ENCODE measurements at regions not wholly inside any gene's neighbourhood (a gene's known extent, or its start where the extent isn't known, plus 50 kb on each side); places are given as distances from the start of the nearest gene placed in this dataset.
"Not testable (repeated sequence)": the region's sequence is repeated elsewhere in the genome, so short reads cannot be mapped to it uniquely, and the experiment has no call there.

- not testable (repeated sequence) for DNase-seq, H3K4me3 Mint-ChIP-seq, H3K27ac Mint-ChIP-seq, H3K4me1 Mint-ChIP-seq, H3K9me3 Mint-ChIP-seq
- peaks cover 14% of the 10 kb centered on the region for H3K27me3 Mint-ChIP-seq
- ATAC-seq: peak; percentile 64
Measured at GRCh38 chr2:215889240-215889969, 123.9 kb downstream of the MREG start.

- no peak overlapping the region for H3K4me3 Mint-ChIP-seq
- no peaks in the 10 kb centered on the region for H3K9me3 Mint-ChIP-seq
- peaks cover 8% of the 10 kb centered on the region for H3K27me3 Mint-ChIP-seq
- DNase-seq (no peak), ATAC-seq (peak; percentile 48)
- H3K4me1 Mint-ChIP-seq: no peaks in the 10 kb centered on the region
- no peak overlapping the region for H3K27ac Mint-ChIP-seq
Measured at GRCh38 chr2:215888680-215889079, 124.7 kb downstream of the MREG start.

- peaks cover 8% of the 10 kb centered on the region for H3K27me3 Mint-ChIP-seq
- ATAC-seq (no peak), DNase-seq (no peak)
- no peaks in the 10 kb centered on the region for H3K4me1 Mint-ChIP-seq
- no peak overlapping the region for H3K27ac Mint-ChIP-seq
- H3K9me3 Mint-ChIP-seq: no peaks in the 10 kb centered on the region
- no peak overlapping the region for H3K4me3 Mint-ChIP-seq
Measured at GRCh38 chr2:215887303-215887702, 126.0 kb downstream of the MREG start.

- ATAC-seq (no peak), DNase-seq (no peak)
- H3K9me3 Mint-ChIP-seq: no peaks in the 10 kb centered on the region
- peaks cover 8% of the 10 kb centered on the region for H3K27me3 Mint-ChIP-seq
- no peak overlapping the region for H3K4me3 Mint-ChIP-seq
- no peak overlapping the region for H3K27ac Mint-ChIP-seq
- no peaks in the 10 kb centered on the region for H3K4me1 Mint-ChIP-seq
Measured at GRCh38 chr2:215886022-215886421, 127.3 kb downstream of the MREG start.

DNA sequence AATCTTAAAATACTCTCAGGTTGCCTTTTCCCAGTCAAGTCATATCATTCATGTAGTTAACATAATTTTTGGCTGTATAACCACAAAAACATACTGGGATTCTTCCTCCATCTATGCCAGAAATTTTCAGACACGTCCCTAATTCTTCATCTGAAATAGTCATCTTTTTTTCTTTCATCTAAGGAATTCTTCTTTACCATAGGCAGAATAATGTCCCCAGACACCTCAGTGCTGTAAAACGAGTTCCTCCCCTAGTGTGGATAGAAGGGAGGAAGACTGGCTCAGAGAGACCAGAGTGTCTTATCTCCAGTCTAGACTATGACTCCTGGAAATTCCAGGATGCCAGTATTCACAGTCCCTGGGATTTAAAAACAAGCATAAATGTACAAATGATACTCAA, 127.8 kb downstream of the MREG start:
- no peak for ATAC-seq
- peaks cover 8% of the 10 kb centered on the region for H3K27me3 Mint-ChIP-seq
- no peaks in the 10 kb centered on the region for H3K9me3 Mint-ChIP-seq
- no peaks in the 10 kb centered on the region for H3K4me1 Mint-ChIP-seq
- H3K27ac Mint-ChIP-seq: no peak overlapping the region
- no peak overlapping the region for H3K4me3 Mint-ChIP-seq
- no peak for DNase-seq

- ATAC-seq (no peak), DNase-seq (no peak)
- Mint-ChIP-seq H3K4me3 (no peak overlapping the region), H3K27me3 (peaks cover 8% of the 10 kb centered on the region), H3K4me1 (no peaks in the 10 kb centered on the region), H3K27ac (no peak overlapping the region), H3K9me3 (no peaks in the 10 kb centered on the region)
Measured at GRCh38 chr2:215884451-215885087, 128.8 kb downstream of the MREG start.

DNA sequence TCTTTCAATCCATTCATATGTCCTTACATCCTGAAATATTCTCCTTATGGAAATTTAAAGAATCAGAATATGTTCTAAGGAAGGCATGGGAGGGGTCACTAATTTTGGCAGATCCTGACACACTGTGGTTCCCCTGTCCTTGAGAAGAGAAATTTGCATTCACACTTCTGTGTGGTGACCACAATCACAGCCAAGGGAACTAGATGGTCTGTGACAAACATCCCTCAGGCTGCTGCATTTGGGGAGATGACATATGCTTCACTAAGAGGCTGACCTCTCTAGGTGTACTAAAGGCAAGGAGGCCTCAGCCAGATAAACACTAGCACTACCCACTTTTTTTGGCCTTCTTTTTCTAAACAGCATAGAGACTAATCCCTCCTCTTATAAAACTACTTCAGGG, 129.6 kb downstream of the MREG start:
- Mint-ChIP-seq H3K9me3 (no peaks in the 10 kb centered on the region), H3K4me1 (no peaks in the 10 kb centered on the region), H3K27me3 (peaks cover 8% of the 10 kb centered on the region), H3K27ac (no peak overlapping the region), H3K4me3 (no peak overlapping the region)
- DNase-seq (no peak), ATAC-seq (no peak)

DNA sequence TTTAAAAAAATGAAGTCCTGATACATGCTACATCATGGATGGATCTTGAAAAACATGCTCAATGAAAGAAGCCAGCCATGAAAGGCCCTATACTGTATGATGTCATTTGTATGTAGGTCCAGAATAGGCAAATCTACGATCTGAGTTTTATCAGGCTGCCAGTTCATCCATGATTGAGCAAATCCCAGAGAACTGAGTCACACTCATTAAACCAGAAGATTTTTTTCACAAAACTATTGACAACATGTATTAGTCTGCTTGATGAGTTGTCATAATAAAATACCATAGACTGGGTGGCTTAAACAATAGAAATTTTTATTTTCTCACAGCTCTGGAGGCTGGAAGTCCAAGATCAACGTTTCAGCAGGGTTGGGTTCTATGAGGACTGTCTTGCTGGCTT, 130.7 kb downstream of the MREG start:
- H3K27me3 Mint-ChIP-seq: peaks cover 8% of the 10 kb centered on the region
- ATAC-seq: no peak

DNA sequence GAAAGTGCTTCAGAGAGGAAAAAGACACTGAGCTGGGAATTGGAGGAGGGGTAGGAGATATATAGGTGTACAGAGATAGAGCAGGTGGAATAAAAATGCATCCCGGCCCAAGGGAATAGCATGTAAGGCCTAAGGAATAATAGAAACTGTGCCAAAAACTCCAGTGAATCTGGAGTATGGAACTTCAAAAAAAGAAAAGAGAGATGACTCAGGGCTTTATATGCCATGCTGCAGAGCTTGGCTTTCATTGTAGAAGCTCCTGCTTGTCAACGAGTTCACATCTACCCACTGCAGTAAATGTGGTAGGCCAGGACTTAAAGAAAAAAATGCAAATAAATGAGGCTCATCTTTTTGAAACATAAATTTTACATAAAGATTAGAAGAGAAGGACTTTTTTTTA, 131.8 kb downstream of the MREG start:
- DNase-seq: no peak
- H3K4me3 Mint-ChIP-seq: no peak overlapping the region
- no peak overlapping the region for H3K27ac Mint-ChIP-seq
- no peaks in the 10 kb centered on the region for H3K4me1 Mint-ChIP-seq
- no peak for ATAC-seq
- H3K9me3 Mint-ChIP-seq: no peaks in the 10 kb centered on the region
- H3K27me3 Mint-ChIP-seq: no peaks in the 10 kb centered on the region

More for the DNA sequence above, 130.7 kb downstream of the MREG start:
- no peaks in the 10 kb centered on the region for H3K9me3 Mint-ChIP-seq
- DNase-seq: no peak
- H3K4me3 Mint-ChIP-seq: no peak overlapping the region
- H3K27ac Mint-ChIP-seq: no peak overlapping the region
- no peaks in the 10 kb centered on the region for H3K4me1 Mint-ChIP-seq

- Mint-ChIP-seq H3K9me3 (no peaks in the 10 kb centered on the region), H3K4me1 (no peaks in the 10 kb centered on the region), H3K27ac (no peak overlapping the region), H3K27me3 (no peaks in the 10 kb centered on the region), H3K4me3 (no peak overlapping the region)
- no peak for ATAC-seq
- DNase-seq: no peak
Measured at GRCh38 chr2:215880970-215881369, 132.4 kb downstream of the MREG start.

DNA sequence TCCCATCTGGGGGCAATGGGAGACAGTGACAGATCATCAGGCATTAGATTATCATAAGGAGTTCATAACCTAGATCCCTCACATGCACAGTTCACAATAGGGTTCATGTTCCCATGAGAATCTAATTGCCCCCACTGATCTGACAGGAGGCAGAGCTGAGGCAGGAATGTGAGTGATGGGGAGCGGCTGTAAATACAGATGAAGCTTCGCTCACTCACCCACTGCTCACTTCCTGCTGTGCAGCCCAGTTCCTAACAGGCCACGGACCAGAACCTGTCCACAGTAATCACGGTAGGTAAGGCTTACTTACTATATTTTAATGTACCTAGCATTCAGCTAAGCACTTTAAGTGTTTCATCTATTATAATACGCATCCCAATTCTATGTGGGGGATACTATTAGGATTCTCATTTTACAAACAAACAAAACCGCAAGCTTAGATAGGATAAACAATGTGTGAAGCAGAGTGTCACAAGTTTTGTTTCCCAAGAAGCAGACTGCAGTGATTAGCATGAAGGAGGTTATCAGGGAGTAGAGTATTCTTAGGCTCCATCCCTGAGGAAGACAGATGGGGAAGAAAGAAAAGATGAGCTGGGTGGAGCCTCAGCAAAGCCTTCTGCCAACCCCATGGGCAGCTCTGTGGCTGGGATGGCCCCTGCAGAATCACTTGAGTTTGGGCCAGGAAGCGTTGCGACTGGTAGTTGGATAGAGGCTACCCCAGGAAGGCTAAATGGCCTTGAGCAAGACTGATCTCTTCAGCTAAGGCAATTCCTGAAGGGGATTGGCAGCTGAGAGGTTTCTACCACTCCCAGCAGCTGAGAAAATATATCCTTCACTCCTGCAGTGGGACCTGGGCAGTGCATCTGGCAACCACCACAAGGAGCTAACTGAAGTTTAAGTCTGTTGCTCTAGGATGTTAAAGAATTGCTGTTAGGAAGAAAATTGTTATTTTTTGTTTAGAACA, 133.1 kb downstream of the MREG start:
- no peak overlapping the region for H3K27ac Mint-ChIP-seq
- H3K4me1 Mint-ChIP-seq: no peaks in the 10 kb centered on the region
- no peak overlapping the region for H3K4me3 Mint-ChIP-seq
- no peak for ATAC-seq
- H3K27me3 Mint-ChIP-seq: no peaks in the 10 kb centered on the region
- no peak for DNase-seq
- H3K9me3 Mint-ChIP-seq: no peaks in the 10 kb centered on the region

DNA sequence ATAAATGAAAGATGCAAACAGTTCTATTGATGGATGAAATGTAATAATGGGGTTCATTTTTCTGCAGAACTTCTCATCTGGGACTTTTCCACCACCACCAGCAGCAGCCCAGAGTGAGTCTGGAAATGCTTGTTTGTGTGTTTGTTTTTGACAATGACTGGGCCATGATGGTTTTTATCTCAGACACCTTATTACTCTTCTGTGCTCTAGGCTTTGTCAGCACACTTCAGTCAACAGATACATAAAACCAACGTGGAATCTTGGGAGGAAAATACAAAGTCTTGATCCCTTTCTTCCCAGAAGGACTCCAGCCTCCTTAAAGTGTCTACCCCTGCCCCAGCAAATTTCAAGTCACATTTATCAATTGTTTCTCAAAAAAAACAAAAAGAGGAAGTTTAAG, 134.0 kb downstream of the MREG start:
- Mint-ChIP-seq H3K4me1 (no peaks in the 10 kb centered on the region), H3K27me3 (no peaks in the 10 kb centered on the region), H3K4me3 (no peak overlapping the region), H3K9me3 (no peaks in the 10 kb centered on the region), H3K27ac (no peak overlapping the region)
- no peak for DNase-seq
- ATAC-seq: no peak

DNA sequence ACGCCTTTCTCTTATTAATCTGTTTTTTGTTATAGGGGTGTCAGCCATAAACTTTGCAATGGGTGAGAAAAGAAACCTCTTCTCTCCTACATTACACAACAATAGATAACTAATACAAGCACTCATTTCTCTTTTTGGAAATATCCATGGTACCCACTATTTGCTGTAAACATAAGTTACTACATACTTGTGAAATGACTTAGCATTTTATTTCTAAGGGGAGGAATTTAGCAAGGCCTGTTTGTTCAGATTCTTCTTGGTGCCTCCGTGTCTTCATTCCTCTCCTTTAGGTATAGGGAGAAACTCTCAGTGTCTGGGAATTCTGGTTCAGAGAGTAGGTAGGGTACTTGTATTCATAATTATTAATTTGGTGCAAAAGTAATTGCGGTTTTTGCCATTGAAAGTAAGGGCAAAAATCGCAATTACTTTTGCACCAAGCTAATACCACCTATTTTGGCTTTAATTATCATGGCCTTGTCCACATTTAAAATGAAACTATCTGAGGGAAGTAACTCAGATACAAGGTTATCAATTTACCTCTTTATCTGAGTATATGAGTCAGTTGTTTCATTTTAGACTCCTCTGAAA, 134.8 kb downstream of the MREG start:
- no peaks in the 10 kb centered on the region for H3K9me3 Mint-ChIP-seq
- DNase-seq (no peak), ATAC-seq (no peak)
- H3K4me3 Mint-ChIP-seq: no peak overlapping the region
- no peak overlapping the region for H3K27ac Mint-ChIP-seq
- no peaks in the 10 kb centered on the region for H3K27me3 Mint-ChIP-seq
- H3K4me1 Mint-ChIP-seq: no peaks in the 10 kb centered on the region

DNA sequence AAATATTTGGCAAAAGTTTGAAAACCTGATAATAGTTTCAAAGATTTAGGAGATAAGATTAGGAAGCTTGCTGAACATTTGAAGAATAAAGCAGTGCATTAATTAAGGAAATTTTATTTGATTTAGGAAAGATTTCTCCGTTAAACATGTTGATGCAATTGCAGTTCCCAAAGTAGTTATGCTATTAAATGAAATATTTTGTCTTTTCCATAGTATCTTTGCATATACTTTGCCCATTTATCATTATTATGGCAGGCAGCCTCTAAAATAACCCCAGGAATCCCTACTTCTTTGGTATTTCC, 136.5 kb downstream of the MREG start:
- Mint-ChIP-seq H3K9me3 (no peaks in the 10 kb centered on the region), H3K27me3 (no peaks in the 10 kb centered on the region), H3K4me3 (no peak overlapping the region), H3K27ac (no peak overlapping the region), H3K4me1 (no peaks in the 10 kb centered on the region)
- ATAC-seq (no peak), DNase-seq (no peak)

DNA sequence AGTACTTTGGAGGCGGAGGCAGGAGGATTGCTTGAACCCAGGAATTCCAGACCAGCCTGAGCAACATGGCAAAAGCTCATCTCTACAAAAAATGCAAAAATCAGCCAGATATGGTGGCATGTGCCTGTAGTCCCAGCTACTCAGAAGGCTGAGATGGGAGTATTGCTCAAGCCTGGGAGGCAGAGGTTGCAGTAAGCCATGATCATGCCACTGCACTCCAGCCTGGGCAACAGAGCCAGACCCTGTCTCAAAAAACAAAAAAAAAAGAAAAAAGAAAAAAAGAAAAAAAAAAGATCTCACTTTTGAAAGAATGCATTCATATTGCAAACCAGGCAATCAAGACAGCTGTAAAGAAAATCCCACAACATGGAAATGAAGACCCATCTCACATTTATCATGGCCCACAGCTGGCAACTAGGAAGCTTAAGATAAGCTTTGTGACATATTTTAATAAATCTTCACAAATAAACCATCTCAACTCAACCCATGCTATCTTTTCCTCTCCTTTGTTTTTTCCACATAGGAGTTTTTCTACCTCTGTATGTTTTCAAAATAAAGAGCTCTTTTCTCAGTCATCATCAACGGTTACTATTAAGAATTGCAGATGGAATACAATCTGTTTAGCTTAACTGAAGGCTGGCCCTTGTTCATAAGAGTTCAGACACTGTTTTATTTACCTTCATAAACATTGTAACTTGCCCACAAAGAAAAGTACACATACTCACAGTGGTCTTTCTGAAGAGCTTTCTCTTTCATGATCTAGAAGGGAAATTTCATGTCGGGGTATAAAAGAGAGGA, 137.0 kb downstream of the MREG start:
- Mint-ChIP-seq H3K27ac (no peak overlapping the region), H3K4me1 (no peaks in the 10 kb centered on the region), H3K4me3 (no peak overlapping the region), H3K27me3 (no peaks in the 10 kb centered on the region), H3K9me3 (no peaks in the 10 kb centered on the region)
- no peak for ATAC-seq
- DNase-seq: no peak

All from stimulated activated naive CD8-positive, alpha-beta T cell treated with anti-CD3 and anti-CD28 coated beads, Interleukin-15, amount 100 ng/mL, for 72 hours (primary cell).